Fibroblast of mammary gland (primary cell): ENCODE measurements at regions not wholly inside any gene's neighbourhood (a gene's known extent, or its start where the extent isn't known, plus 50 kb on each side); places are given as distances from the start of the nearest gene placed in this dataset.
A peak's percentile ranks its signal among the peaks of the same experiment; 100 is the strongest.
"Not testable (repeated sequence)": the region's sequence is repeated elsewhere in the genome, so short reads cannot be mapped to it uniquely, and the experiment has no call there.

Experiments
- DNase-seq: peaks from one replicate; pipeline ENCODE4 v3.0.0-alpha.2; 2010; ENCODE audit warnings: low read depth
- H3K4me3 ChIP-seq: 2 replicates; pipeline ENCODE4 v1.5.1; 2011; ENCODE audit warnings: low read depth, mild to moderate bottlenecking, low read length, moderate library complexity; ENCODE audit not compliant: control insufficient read depth
- TF ChIP-seq, protein P1 (sequence below): conservative IDR thresholded peaks from 2 replicates; pipeline ENCODE4 v1.5.1; 2011; ENCODE audit warnings: low read depth, low read length, inconsistent platforms; ENCODE audit not compliant: control insufficient read depth, insufficient read depth

DNA sequence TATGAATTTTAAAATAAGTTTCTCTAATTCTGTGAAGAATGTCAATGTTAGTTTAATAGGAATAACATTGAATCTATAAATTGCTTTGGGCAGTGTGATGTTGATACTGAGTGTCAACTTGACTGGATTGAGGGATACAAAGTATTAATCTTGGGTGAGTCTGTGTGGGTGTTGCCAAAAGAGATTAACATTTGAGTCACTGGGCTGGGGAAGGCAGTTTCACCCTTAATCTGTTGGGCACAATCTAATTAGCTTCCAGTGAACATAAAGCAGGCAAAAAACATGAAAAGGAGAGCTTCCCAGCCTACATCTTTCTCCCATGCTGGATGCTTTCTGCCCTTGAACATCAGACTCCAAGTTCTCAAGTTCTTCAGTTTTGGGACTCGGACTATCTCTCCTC is 832.0 kb upstream of the ARRDC3 start:
- TF ChIP-seq, protein P1, sequence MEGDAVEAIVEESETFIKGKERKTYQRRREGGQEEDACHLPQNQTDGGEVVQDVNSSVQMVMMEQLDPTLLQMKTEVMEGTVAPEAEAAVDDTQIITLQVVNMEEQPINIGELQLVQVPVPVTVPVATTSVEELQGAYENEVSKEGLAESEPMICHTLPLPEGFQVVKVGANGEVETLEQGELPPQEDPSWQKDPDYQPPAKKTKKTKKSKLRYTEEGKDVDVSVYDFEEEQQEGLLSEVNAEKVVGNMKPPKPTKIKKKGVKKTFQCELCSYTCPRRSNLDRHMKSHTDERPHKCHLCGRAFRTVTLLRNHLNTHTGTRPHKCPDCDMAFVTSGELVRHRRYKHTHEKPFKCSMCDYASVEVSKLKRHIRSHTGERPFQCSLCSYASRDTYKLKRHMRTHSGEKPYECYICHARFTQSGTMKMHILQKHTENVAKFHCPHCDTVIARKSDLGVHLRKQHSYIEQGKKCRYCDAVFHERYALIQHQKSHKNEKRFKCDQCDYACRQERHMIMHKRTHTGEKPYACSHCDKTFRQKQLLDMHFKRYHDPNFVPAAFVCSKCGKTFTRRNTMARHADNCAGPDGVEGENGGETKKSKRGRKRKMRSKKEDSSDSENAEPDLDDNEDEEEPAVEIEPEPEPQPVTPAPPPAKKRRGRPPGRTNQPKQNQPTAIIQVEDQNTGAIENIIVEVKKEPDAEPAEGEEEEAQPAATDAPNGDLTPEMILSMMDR, result no peak
- no peak overlapping the region for H3K4me3 ChIP-seq

DNA sequence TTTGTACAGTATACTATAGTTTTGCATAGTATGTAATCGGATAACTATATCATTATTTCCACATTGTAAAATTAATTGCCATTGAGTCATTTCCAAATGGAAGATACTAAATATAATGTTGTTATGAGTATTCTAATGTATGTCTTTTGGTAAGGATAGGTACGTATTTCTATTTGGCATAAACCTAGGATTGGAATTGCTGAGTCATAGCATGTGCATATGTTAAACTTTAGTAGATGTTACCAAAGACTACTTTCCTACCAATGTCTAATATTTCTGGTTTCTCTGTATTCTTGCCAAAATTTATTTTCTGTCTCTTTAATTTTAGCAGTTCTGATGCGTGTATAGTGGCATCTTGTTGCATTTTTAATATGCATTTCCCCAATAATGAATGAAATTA is 825.1 kb upstream of the ARRDC3 start:
- no peak overlapping the region for H3K4me3 ChIP-seq
- TF ChIP-seq, protein P1, result no peak
- DNase-seq, result no peak

More for the DNA sequence above, 832.0 kb upstream of the ARRDC3 start:
- no peak for DNase-seq

DNA sequence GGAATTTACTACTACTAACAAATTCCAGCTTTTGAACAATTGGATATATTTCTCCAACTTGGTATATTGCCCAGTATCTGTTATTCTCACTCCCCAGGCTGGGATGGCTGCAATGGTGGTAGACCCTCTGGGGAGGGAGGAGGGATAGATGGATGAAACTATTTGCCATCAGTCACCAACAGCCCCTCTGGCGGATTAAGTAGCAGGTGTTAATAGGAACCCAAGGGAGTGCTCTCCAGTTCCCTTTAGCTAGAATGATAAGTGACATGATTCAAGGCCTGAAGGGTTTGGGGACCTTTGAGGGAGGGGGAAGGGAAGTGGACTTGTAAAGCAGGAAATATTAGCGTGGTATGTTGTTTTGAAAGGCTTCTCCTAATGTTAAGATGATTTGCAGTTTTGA is 824.0 kb upstream of the ARRDC3 start:
- H3K4me3 ChIP-seq, result no peak overlapping the region
- DNase-seq, result no peak
- TF ChIP-seq, protein P1, result no peak

DNA sequence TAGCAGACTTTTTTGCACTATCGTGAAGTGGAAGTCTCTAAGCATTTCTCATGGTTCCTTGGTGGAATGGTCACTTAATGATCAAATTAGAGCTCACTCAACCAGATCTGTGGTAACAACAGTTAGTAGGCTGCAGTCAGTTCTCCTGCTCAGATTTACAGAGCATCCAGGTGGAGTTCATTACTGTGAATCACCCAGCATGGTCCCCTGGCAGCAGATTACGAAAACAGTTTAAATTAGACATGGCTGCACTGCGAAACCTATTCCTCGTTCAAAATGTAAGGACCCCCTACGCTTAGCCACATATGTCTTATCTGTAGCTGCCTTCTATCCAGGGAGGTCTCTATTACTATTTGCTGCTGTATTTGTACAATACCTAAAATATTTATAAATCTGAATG is 823.6 kb upstream of the ARRDC3 start:
- no peak overlapping the region for H3K4me3 ChIP-seq
- TF ChIP-seq, protein P1, result no peak
- DNase-seq, result peak; percentile 37

DNA sequence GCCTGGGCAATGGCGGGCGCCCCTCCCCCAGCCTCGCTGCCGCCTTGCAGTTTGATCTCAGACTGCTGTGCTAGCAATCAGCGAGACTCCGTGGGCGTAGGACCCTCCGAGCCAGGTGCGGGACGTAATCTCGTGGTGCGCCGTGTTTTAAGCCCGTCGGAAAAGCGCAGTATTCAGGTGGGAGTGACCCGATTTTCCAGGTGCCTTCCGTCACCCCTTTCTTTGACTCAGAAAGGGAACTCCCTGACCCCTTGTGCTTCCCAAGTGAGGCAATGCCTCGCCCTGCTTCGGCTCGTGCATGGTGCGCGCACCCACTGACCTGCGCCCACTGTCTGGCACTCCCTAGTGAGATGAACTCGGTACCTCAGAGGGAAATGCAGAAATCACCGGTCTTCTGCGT is 815.9 kb upstream of the ARRDC3 start:
- not testable (repeated sequence) for DNase-seq, H3K4me3 ChIP-seq

DNA sequence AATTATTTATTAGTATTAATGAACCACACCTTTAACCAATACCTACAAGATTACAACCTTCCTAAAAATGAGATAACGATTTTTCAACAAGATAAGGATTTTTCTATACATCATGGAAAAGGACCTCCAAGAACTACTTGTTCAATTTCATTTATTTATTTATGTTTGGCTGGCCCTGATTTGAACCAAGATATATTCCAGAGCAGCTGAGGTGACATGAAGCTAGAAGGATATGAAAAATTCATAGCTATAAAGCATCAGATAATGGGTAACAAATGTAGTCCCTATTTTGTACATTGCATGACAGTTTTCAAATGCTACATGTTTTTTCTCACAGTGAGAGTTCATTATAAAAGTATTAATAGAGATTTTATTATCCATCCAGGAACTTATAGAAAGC is 798.5 kb upstream of the ARRDC3 start:
- DNase-seq, result no peak
- H3K4me3 ChIP-seq, result no peak overlapping the region
- TF ChIP-seq, protein P1, result no peak

DNA sequence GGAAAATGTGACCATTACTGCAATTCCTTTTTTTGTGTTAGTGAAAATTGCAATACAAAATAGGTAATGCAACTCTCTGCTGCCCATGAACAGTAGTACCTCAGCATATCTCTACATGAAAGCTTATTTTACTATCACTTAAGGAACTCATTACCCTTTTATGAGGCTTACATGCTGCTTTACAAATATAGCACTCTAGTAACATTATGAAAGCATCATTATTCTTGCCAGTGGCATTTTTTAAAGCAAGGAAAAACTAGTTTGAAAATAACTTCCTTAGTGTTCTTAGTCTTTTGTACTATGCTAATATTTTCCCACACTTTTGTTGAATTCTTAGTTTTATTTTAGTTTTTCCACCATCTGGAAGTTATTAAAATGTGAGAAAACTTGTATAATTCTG is 797.3 kb upstream of the ARRDC3 start:
- TF ChIP-seq, protein P1, result no peak
- no peak overlapping the region for H3K4me3 ChIP-seq
- no peak for DNase-seq
